Fibroblast of skin of left quadriceps (primary cell): ENCODE measurements at regions not wholly inside any gene's neighbourhood (a gene's known extent, or its start where the extent isn't known, plus 50 kb on each side); places are given as distances from the start of the nearest gene placed in this dataset.

Experiments
- DNase-seq, 2 experiments: peaks; one replicate each; pipeline ENCODE4 v3.0.0-alpha.2; 2013; ENCODE audit warnings: low read depth in 2 of 2

GRCh38 chr12:43179486-43179885, 372.5 kb downstream of the ADAMTS20 start:
- DNase-seq, result no peak

DNA sequence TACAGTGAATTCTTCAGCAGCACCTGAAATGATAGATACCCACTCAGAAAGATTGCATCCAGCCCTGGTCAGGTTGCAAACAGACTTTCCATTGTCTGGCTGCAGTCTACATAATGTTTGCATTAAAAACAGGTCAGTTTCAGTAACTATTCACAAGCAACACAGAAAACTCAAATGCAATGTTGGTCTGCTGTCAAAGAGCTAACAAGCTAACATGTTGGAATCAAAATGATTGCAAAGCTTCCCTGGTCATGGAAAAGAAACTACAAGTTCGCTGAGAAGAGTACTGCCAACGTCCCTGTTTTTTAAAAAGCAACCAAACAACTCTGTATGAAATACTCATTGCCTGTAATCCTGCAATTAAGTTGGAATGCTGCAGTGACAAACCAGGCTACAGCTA, 374.7 kb downstream of the ADAMTS20 start:
- no peak for DNase-seq

DNA sequence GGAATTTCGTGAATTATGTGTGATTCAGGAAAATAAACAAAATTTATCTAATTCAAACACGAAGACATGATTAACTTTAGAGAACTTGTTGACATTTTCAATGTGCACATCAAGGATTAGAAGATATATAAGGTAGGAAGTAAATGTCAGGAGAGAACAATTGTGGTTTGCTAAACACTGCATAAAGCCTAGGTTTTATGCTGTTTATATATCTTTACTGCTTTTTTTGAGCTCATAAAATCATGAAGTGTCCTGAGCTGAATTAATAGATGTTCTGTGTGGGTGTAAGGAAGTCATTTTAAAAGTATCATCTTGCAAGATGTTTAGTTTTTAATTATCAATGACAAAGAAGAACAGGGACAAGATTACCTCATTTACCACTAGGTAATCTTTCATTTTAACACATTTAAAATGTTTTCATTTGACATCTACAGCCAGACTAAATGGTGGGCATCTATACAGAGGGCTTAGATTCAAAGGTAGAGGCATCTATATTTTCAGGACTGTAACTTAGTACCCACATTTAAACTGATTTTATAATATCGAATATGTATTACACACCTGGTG, 382.8 kb downstream of the ADAMTS20 start:
- no peak for DNase-seq

GRCh38 chr12:43167691-43168090, 384.3 kb downstream of the ADAMTS20 start:
- DNase-seq, result no peak

DNA sequence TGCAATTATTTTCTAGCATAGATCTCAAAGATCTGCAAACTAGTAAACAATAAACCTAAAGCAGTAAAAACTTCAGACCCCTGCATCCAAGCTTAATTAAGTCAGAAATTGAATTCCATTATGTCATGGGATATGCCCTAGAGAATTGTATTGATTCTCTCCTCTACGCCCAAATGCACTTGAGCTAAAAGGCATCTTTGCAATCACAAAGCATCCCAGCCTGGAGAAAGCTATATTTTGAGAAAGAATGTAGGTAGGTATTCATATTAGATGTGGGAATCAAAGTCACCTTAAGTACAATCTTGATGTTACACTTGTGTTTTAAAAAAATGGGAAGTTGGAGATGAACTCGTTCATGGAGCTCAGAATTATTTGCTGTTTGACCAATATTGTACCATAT, 386.7 kb downstream of the ADAMTS20 start:
- DNase-seq, result no peak

GRCh38 chr12:43162138-43162537, 389.9 kb downstream of the ADAMTS20 start:
- no peak for DNase-seq

- DNase-seq, result no peak
Observed at GRCh38 chr12:43159506-43159905, 392.5 kb downstream of the ADAMTS20 start.

GRCh38 chr12:43158126-43158525, 393.9 kb downstream of the ADAMTS20 start:
- DNase-seq, result no peak

DNA sequence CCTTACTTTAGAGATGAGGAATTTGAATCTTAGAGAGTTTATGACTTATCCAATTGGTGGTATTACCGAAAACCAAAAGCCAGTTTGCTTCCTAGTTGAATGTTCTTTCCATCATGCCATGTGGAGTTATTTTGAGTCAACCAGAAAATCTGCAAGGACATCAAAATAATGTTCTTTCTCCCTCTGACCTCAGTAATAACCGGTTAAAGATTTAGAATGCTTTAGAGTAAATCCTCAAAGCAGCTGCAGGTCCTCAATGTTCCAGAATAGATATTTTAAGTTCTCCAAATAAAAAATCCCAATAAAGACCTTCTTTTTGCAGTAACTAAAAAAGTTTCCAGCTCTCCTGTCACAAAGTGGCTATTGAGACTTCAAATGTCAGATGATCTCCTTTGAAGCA, 396.6 kb downstream of the ADAMTS20 start:
- no peak for DNase-seq

GRCh38 chr12:43154498-43155045, 397.4 kb downstream of the ADAMTS20 start:
- DNase-seq, result no peak

- peak; percentile 87 for DNase-seq
Observed at GRCh38 chr12:43151441-43151981, 400.5 kb downstream of the ADAMTS20 start.

- DNase-seq, result no peak
Observed at GRCh38 chr12:43148691-43149090, 403.3 kb downstream of the ADAMTS20 start.

DNA sequence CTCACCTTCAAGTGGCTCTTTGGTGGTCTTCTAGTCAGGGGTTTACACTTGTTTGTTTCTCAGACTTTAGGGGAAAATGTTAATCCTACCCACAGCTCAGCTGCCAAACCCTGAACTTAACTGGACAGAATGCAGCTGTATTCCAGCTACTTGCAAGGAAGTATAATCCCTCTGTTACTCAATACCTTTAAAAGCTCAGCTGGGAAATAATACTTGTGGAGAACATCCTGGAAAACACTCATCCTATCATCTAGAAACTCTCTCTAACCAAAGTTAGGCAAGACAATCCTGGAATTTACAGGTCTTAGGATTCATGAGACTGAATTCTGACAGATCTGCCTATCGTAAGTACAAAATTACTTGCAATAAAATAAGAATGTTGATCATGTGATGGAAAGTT, 404.1 kb downstream of the ADAMTS20 start:
- DNase-seq, result peak in 1 of 2 experiments; percentile 8

- DNase-seq, result no peak
Observed at GRCh38 chr12:43145481-43145880, 406.5 kb downstream of the ADAMTS20 start.

DNA sequence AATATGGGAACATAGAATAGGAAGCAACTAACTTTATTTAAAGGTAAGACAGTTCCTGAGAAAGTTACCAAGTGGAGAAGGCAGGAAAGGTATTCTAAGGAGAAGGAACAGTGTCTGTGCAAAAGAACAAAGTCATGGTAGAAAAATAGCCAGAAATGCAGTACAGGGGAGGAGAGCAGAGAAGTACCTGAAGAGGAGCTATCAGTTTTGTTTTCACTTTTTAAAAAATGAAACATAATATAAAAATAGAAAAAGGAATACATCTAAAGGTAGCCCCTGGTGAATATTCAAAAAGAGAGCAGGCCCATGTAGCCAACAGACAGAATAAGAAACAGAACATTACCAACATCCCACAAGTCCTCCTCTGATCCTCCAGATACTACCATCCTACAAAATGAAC, 408.7 kb downstream of the ADAMTS20 start:
- no peak for DNase-seq

GRCh38 chr12:43132291-43132690, 419.7 kb downstream of the ADAMTS20 start:
- DNase-seq, result no peak

- no peak for DNase-seq
Observed at GRCh38 chr12:43131301-43131700, 420.7 kb downstream of the ADAMTS20 start.

- no peak for DNase-seq
Observed at GRCh38 chr12:43127886-43128549, 424.0 kb downstream of the ADAMTS20 start.

- no peak for DNase-seq
Observed at GRCh38 chr12:43126652-43127375, 425.2 kb downstream of the ADAMTS20 start.

- DNase-seq, result no peak
Observed at GRCh38 chr12:43123461-43123860, 428.5 kb downstream of the ADAMTS20 start.

GRCh38 chr12:43120150-43120549, 431.9 kb downstream of the ADAMTS20 start:
- no peak for DNase-seq

GRCh38 chr12:43118881-43119280, 433.1 kb downstream of the ADAMTS20 start:
- no peak for DNase-seq

- no peak for DNase-seq
Observed at GRCh38 chr12:43118234-43118633, 433.8 kb downstream of the ADAMTS20 start.
